ENCODE measurements at regions not wholly inside any gene's neighbourhood (a gene's known extent, or its start where the extent isn't known, plus 50 kb on each side); places are given as distances from the start of the nearest gene placed in this dataset.

- WGBS (ENCODE audit: insufficient coverage, insufficient replicate concordance, low lambda C conversion rate, missing lambda C conversion rate), result 0% methylated on average over 2 of the region's 2 CpGs
- Histone ChIP-seq H2AFZ (ENCODE audit: control insufficient read depth, low read depth, low read length) (no peak overlapping the region), H3K9me3 (replicated peaks; ENCODE audit: control insufficient read depth, insufficient read depth, low read length) (no peaks in the 10 kb centered on the region), H4K20me1 (ENCODE audit: control insufficient read depth, insufficient read depth) (no peaks in the 10 kb centered on the region), H3K27ac (ENCODE audit: control insufficient read depth, insufficient read depth) (no peak overlapping the region), H3K4me3 (no peak overlapping the region), H3K36me3 (ENCODE audit: control insufficient read depth in 2 of 2, insufficient read depth in 2 of 2, low read length in 1 of 2) (no peaks in the 10 kb centered on the region), H3K4me2 (ENCODE audit: control insufficient read depth, insufficient read depth) (no peak overlapping the region), H3K4me1 (ENCODE audit: control insufficient read depth, insufficient read depth, low read length) (no peaks in the 10 kb centered on the region), H3K27me3 (replicated peaks in 1 of 2; ENCODE audit: control insufficient read depth in 2 of 2, insufficient read depth in 2 of 2, low read length in 1 of 2) (no peaks in the 10 kb centered on the region), H3K9ac (ENCODE audit: control insufficient read depth, insufficient read depth, low read length) (no peak overlapping the region), H3K79me2 (ENCODE audit: control insufficient read depth, insufficient read depth, low read length) (no peaks in the 10 kb centered on the region)
- BruUV-seq (replicated peaks), result no TSS peak
- SMC1A ChIA-PET (ENCODE audit: uncharacterized antibody, unreplicated experiment), result no interaction called here
- no peak for FAIRE-seq
- CTCF ChIA-PET, result no interaction called here
- POLR2A ChIA-PET, result no interaction called here
- in situ Hi-C loops (cut with MboI), result no loop called here
- no peak for ATAC-seq
- RAD21 ChIA-PET (ENCODE audit: unreplicated experiment), result no interaction called here
- no peak for DNase-seq (ENCODE audit: low read depth, low spot score)
- intact Hi-C loops (cut with micrococcal nuclease; ENCODE audit: unreplicated experiment), result no loop called here
- TF ChIP-seq EGR1 (IDR thresholded peaks at IDR 0.05; ENCODE audit: borderline replicate concordance in 1 of 2, low read depth in 2 of 2, low read length in 2 of 2) (no peak), WRNIP1 (IDR thresholded peaks at IDR 0.05; ENCODE audit: borderline replicate concordance, low read depth, low read length) (no peak), CREB1 (IDR thresholded peaks at IDR 0.05; ENCODE audit: low read depth) (no peak), TCF3 (IDR thresholded peaks at IDR 0.05; ENCODE audit: borderline replicate concordance, insufficient read depth, low read depth, low read length) (no peak), ZNF622 (IDR thresholded peaks at IDR 0.05) (no peak), BACH1 (IDR thresholded peaks at IDR 0.05; ENCODE audit: borderline replicate concordance) (no peak), ZNF24 (IDR thresholded peaks at IDR 0.05) (no peak), SMC3 (IDR thresholded peaks at IDR 0.05; ENCODE audit: borderline replicate concordance, low read length) (no peak), USF1 (IDR thresholded peaks at IDR 0.05; ENCODE audit: borderline replicate concordance, extremely low read length, insufficient read depth, low read depth, low read length) (no peak), NKRF (conservative IDR thresholded peaks at IDR 0.05) (no peak), RFX5 (IDR thresholded peaks at IDR 0.05; ENCODE audit: low read depth, low read length) (no peak), E4F1 (IDR thresholded peaks at IDR 0.05; ENCODE audit: borderline replicate concordance, partially characterized antibody) (no peak)
- TF ChIP-seq, protein P1, sequence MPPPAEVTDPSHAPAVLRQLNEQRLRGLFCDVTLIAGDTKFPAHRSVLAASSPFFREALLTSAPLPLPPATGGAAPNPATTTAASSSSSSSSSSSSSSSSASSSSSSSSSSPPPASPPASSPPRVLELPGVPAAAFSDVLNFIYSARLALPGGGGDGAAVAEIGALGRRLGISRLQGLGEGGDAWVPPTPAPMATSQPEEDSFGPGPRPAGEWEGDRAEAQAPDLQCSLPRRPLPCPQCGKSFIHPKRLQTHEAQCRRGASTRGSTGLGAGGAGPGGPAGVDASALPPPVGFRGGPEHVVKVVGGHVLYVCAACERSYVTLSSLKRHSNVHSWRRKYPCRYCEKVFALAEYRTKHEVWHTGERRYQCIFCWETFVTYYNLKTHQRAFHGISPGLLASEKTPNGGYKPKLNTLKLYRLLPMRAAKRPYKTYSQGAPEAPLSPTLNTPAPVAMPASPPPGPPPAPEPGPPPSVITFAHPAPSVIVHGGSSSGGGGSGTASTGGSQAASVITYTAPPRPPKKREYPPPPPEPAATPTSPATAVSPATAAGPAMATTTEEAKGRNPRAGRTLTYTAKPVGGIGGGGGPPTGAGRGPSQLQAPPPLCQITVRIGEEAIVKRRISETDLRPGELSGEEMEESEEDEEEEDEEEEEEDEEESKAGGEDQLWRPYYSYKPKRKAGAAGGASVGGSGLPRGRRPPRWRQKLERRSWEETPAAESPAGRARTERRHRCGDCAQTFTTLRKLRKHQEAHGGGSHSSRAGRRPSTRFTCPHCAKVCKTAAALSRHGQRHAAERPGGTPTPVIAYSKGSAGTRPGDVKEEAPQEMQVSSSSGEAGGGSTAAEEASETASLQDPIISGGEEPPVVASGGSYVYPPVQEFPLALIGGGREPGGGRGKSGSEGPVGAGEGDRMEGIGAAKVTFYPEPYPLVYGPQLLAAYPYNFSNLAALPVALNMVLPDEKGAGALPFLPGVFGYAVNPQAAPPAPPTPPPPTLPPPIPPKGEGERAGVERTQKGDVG (CRISPR knock-in tag; IDR thresholded peaks at IDR 0.05), result no peak
- TF ChIP-seq, protein P2, sequence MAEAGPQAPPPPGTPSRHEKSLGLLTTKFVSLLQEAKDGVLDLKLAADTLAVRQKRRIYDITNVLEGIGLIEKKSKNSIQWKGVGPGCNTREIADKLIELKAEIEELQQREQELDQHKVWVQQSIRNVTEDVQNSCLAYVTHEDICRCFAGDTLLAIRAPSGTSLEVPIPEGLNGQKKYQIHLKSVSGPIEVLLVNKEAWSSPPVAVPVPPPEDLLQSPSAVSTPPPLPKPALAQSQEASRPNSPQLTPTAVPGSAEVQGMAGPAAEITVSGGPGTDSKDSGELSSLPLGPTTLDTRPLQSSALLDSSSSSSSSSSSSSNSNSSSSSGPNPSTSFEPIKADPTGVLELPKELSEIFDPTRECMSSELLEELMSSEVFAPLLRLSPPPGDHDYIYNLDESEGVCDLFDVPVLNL (IDR thresholded peaks at IDR 0.05; ENCODE audit: low read depth, low read length), result no peak
Measured at GRCh38 chr1:227390525-227390924, 72.2 kb upstream of the CDC42BPA start.

Measured in GM12878 (cell line).